ENCODE measurements at regions not wholly inside any gene's neighbourhood (a gene's known extent, or its start where the extent isn't known, plus 50 kb on each side); places are given as distances from the start of the nearest gene placed in this dataset.

DNA sequence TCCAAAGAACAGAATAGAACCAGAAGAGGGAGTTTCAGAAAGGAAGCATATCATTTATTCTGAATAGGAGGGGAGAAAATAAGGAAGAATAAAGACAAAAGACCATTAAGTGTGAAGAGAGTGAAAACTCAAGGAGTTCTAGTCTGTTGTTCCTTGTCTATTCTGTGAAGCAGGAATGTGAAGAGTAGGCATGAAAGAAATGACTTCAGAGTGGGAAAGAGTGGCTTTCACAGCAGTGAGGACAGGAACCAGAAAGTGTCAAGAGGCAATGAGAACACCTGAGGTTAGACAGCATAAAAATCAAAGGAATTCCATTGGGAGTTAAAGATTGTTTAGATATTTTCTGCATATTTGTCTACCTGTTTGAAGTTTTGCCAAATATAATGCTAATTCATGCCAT, 768.8 kb upstream of the GRAMD2B start:
- TF ChIP-seq, protein P1, sequence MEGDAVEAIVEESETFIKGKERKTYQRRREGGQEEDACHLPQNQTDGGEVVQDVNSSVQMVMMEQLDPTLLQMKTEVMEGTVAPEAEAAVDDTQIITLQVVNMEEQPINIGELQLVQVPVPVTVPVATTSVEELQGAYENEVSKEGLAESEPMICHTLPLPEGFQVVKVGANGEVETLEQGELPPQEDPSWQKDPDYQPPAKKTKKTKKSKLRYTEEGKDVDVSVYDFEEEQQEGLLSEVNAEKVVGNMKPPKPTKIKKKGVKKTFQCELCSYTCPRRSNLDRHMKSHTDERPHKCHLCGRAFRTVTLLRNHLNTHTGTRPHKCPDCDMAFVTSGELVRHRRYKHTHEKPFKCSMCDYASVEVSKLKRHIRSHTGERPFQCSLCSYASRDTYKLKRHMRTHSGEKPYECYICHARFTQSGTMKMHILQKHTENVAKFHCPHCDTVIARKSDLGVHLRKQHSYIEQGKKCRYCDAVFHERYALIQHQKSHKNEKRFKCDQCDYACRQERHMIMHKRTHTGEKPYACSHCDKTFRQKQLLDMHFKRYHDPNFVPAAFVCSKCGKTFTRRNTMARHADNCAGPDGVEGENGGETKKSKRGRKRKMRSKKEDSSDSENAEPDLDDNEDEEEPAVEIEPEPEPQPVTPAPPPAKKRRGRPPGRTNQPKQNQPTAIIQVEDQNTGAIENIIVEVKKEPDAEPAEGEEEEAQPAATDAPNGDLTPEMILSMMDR (IDR thresholded peaks at IDR 0.05 in 4 of 5, conservative IDR thresholded peaks at IDR 0.05 in 1 of 5): no peak
- no peak for TF ChIP-seq POLR2A (IDR thresholded peaks at IDR 0.05)

All from gastrocnemius medialis (tissue), 4 donors.